Upper lobe of left lung (tissue), 4 donors: ENCODE measurements at regions not wholly inside any gene's neighbourhood (a gene's known extent, or its start where the extent isn't known, plus 50 kb on each side); places are given as distances from the start of the nearest gene placed in this dataset.

Experiments used
- EP300 ChIP-seq, 4 donors: sonication (generic); formaldehyde crosslinking; IDR thresholded peaks; one replicate each; pipeline ENCODE4 v1.5.1; 2017; ENCODE audit warnings: antibody characterized with exemption in 4 of 4, control low read depth in 2 of 4
- POLR2A ChIP-seq, 4 donors: fragments of 450-650 bp; IDR thresholded peaks; one replicate each; pipeline ENCODE4 v1.5.1; 2016 to 2017; ENCODE audit warnings: antibody characterized with exemption in 4 of 4, mild to moderate bottlenecking in 2 of 4
- POLR2AphosphoS5 ChIP-seq, 2 donors: sonication (generic); formaldehyde crosslinking; IDR thresholded peaks; one replicate each; pipeline ENCODE4 v1.5.1; 2017; ENCODE audit warnings: antibody characterized with exemption in 2 of 2
- TF ChIP-seq, protein P1 (sequence below), 6 experiments: fragments of 450-650 bp in 4 of 6; fragments of 200-600 bp in 2 of 6; sonication (generic) in 2 of 6; IDR thresholded peaks; one replicate each; pipeline ENCODE4 v1.5.1; 2016 to 2019; ENCODE audit warnings: antibody characterized with exemption in 6 of 6

DNA sequence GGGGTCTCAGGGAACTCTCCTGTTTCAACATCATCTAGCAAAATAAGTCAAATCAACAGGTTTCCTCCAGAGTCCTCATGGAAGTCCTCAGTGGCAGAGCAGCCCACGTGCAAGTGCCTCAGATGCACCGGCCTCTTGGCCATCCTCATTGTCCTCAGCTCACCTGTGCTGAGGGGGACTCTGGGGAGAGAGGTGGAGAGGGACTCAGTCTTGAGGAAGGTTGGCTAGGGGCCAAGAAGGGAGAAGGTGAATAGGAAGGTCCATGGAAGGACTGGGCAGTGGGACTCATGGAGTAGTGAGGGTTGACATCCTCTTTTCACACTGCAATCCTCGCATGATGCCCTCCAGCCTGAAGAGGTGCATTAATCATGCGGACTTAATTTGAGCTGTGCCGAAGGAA lies 77.9 kb upstream of the DUSP22 start:
- TF ChIP-seq, protein P1, sequence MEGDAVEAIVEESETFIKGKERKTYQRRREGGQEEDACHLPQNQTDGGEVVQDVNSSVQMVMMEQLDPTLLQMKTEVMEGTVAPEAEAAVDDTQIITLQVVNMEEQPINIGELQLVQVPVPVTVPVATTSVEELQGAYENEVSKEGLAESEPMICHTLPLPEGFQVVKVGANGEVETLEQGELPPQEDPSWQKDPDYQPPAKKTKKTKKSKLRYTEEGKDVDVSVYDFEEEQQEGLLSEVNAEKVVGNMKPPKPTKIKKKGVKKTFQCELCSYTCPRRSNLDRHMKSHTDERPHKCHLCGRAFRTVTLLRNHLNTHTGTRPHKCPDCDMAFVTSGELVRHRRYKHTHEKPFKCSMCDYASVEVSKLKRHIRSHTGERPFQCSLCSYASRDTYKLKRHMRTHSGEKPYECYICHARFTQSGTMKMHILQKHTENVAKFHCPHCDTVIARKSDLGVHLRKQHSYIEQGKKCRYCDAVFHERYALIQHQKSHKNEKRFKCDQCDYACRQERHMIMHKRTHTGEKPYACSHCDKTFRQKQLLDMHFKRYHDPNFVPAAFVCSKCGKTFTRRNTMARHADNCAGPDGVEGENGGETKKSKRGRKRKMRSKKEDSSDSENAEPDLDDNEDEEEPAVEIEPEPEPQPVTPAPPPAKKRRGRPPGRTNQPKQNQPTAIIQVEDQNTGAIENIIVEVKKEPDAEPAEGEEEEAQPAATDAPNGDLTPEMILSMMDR (IDR thresholded peaks at IDR 0.05): no peak
- no peak for TF ChIP-seq POLR2AphosphoS5 (IDR thresholded peaks at IDR 0.05)
- TF ChIP-seq POLR2A (IDR thresholded peaks at IDR 0.05): no peak
- no peak for TF ChIP-seq EP300 (IDR thresholded peaks at IDR 0.05)
